AG09319 (cell line): ENCODE measurements at regions not wholly inside any gene's neighbourhood (a gene's known extent, or its start where the extent isn't known, plus 50 kb on each side); places are given as distances from the start of the nearest gene placed in this dataset.

Experiments
- DNase-seq: peaks from one replicate; pipeline ENCODE4 v3.0.0-alpha.2; 2010; ENCODE audit warnings: low read depth; ENCODE audit errors: extremely low read depth
- TF ChIP-seq, protein P1 (sequence below): IDR thresholded peaks from 2 replicates; pipeline ENCODE4 v1.5.1; 2011; ENCODE audit warnings: low read depth, mild to moderate bottlenecking, inconsistent platforms, low read length, moderate library complexity

DNA sequence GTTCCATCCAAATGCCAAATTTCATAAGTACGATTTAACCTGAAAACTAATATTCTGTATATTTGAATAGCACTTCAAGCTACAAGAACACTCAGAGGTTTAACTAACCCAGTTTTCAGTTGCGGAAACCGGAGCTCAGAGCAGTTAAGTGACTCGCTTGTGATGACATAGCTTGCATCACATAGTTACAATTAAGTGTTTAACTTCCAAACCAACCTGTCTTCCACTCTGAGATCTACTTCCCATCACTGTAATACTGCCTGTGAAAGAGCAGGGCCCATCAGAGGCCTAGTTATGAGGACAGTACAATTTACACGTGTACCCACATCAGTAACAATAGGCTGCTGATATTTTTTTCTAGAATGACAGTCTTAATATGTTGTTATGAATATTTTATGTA, 120.3 kb downstream of the MAD2L1 start:
- no peak for DNase-seq
- TF ChIP-seq, protein P1, sequence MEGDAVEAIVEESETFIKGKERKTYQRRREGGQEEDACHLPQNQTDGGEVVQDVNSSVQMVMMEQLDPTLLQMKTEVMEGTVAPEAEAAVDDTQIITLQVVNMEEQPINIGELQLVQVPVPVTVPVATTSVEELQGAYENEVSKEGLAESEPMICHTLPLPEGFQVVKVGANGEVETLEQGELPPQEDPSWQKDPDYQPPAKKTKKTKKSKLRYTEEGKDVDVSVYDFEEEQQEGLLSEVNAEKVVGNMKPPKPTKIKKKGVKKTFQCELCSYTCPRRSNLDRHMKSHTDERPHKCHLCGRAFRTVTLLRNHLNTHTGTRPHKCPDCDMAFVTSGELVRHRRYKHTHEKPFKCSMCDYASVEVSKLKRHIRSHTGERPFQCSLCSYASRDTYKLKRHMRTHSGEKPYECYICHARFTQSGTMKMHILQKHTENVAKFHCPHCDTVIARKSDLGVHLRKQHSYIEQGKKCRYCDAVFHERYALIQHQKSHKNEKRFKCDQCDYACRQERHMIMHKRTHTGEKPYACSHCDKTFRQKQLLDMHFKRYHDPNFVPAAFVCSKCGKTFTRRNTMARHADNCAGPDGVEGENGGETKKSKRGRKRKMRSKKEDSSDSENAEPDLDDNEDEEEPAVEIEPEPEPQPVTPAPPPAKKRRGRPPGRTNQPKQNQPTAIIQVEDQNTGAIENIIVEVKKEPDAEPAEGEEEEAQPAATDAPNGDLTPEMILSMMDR, result no peak

- TF ChIP-seq, protein P1, result no peak
- DNase-seq, result no peak
Measured at GRCh38 chr4:119942806-119943205, 123.8 kb downstream of the MAD2L1 start.

GRCh38 chr4:119940557-119940956, 126.1 kb downstream of the MAD2L1 start:
- TF ChIP-seq, protein P1, result no peak
- DNase-seq, result no peak

- no peak for DNase-seq
Measured at GRCh38 chr4:119939071-119939995, 127.3 kb downstream of the MAD2L1 start.

DNA sequence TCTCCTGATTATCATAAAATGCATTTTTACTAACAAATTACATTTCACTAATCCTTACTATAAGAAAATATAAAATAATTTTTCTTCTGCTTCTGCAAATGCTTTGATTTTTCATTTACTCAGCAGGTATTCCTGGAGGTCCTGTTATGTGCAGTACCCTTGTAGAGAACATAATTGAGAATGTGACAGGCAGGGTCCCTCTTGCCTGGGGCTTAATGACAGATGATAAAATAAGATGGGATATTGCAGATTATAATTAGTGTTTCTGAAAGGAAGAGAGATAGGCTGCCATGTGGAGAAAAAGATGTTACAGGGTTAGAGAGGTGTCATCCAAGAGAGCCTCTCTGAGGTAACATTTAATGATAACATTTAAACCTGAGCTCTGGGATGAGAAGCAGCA, 128.9 kb downstream of the MAD2L1 start:
- TF ChIP-seq, protein P1, result no peak

More at GRCh38 chr4:119939071-119939995, 127.3 kb downstream of the MAD2L1 start:
- TF ChIP-seq, protein P1, result no peak

GRCh38 chr4:119933606-119934005, 133.0 kb downstream of the MAD2L1 start:
- no peak for DNase-seq
- TF ChIP-seq, protein P1, result no peak

More for the DNA sequence above, 128.9 kb downstream of the MAD2L1 start:
- no peak for DNase-seq

DNA sequence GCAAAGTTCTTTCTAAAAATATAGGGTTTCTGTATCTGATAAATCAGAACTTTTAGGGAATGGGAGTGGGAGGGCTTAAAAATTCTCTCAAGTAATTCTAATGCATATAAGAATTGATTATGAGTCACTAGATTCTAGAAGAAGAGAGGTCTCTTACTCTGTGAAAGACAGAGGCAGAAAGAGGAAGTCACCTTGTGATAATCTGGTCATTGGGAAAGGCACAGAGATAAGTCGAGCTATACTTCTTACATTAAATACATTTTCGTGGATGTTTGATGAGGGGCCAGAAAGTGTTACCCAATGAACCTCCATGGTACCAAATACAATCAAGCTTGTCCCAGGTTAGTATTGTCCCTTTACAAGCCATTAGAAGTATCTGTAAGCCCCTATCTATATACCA, 134.4 kb downstream of the MAD2L1 start:
- TF ChIP-seq, protein P1, result no peak

More for the DNA sequence above, 134.4 kb downstream of the MAD2L1 start:
- no peak for DNase-seq
